Transverse colon (tissue), 4 donors: ENCODE measurements at regions not wholly inside any gene's neighbourhood (a gene's known extent, or its start where the extent isn't known, plus 50 kb on each side); places are given as distances from the start of the nearest gene placed in this dataset.

Experiments used
- DNase-seq: peaks from one replicate; pipeline ENCODE4 v3.0.0-alpha.2; 2019
- H3K27ac ChIP-seq, 4 donors: fragments of 200-600 bp; sonication (generic); 2 replicates each; pipeline ENCODE4 v1.5.1; 2016 to 2018; ENCODE audit warnings: inconsistent platforms in 4 of 4
- H3K27me3 ChIP-seq: fragments of 200-600 bp; sonication (generic); 2 replicates; pipeline ENCODE4 v1.5.1; 2017; ENCODE audit warnings: inconsistent platforms
- H3K36me3 ChIP-seq, 4 donors: fragments of 200-600 bp; sonication (generic); 2 replicates each; pipeline ENCODE4 v1.5.1; 2017 to 2019; ENCODE audit warnings: inconsistent platforms in 4 of 4
- H3K4me1 ChIP-seq, 4 donors: fragments of 200-600 bp; sonication (generic); 2 replicates each; pipeline ENCODE4 v1.5.1; 2017 to 2020; ENCODE audit warnings: inconsistent platforms in 4 of 4
- H3K4me3 ChIP-seq, 4 donors: fragments of 200-600 bp; sonication (generic); 1 replicate in 1 of 4; 2 replicates in 3 of 4; pipeline versions ENCODE4 v1.5.1 to v1.6.1; 2017 to 2019; ENCODE audit warnings: inconsistent platforms in 4 of 4
- H3K9me3 ChIP-seq, 2 donors: fragments of 200-600 bp; sonication (generic); 2 replicates each; pipeline ENCODE4 v1.5.1; 2017 to 2019; ENCODE audit warnings: inconsistent platforms in 2 of 2
- CTCF ChIP-seq, 5 experiments: fragments of 200-600 bp in 3 of 5; fragments of 450-650 bp in 2 of 5; sonication (generic) in 3 of 5; IDR thresholded peaks; 1 replicate in 2 of 5; 2 replicates in 3 of 5; pipeline ENCODE4 v1.5.1; 2016 to 2017; ENCODE audit warnings: antibody characterized with exemption in 5 of 5, inconsistent platforms in 3 of 5, mild to moderate bottlenecking in 2 of 5, moderate library complexity in 1 of 5
- EP300 ChIP-seq: sonication (generic); formaldehyde crosslinking; IDR thresholded peaks from one replicate; pipeline ENCODE4 v1.6.1; 2017; ENCODE audit warnings: antibody characterized with exemption, low read depth
- POLR2A ChIP-seq: fragments of 450-650 bp; IDR thresholded peaks from one replicate; pipeline ENCODE4 v1.6.1; 2016; ENCODE audit warnings: antibody characterized with exemption, mild to moderate bottlenecking, moderate library complexity
- POLR2AphosphoS5 ChIP-seq, 3 donors: sonication (generic); formaldehyde crosslinking; IDR thresholded peaks; one replicate each; pipeline ENCODE4 v1.6.1; 2016; ENCODE audit warnings: antibody characterized with exemption in 3 of 3
- WGBS, 2 donors: methylation state at CpG; one replicate each; pipeline ENCODE4 v1.1.5; 2018; ENCODE audit warnings: low coverage in 1 of 2; 5-methylcytosine and 5-hydroxymethylcytosine counted together
- in situ Hi-C, 4 donors: fragments of 200-750 bp; cut with MboI; loops; one replicate each; pipeline versions ENCODE4 v1.15.0 to v1.15.1; 2017; ENCODE audit warnings: low sequenced_read_pairs in 3 of 4, low pct_ligation_motif_present in 1 of 4, low pct_unique_long_range_greater_than_20kb in 1 of 4
- intact Hi-C: fragments of 100-400 bp; cut with DNase I; formaldehyde crosslinking; loops from one replicate; pipeline ENCODE4 v1.15.1; 2023; ENCODE audit warnings: low total_unique reads

GRCh38 chr9:31823365-31823764 is 561.1 kb upstream of the ACO1 start:
- in situ Hi-C loops (no loop called here), intact Hi-C loops (no loop called here)
- DNase-seq: no peak
- WGBS, 2 donors: 62 to 81% methylated on average over 2 of the region's 2 CpGs
- TF ChIP-seq EP300 (no peak), POLR2A (no peak), POLR2AphosphoS5 (IDR thresholded peaks at IDR 0.05) (no peak), CTCF (IDR thresholded peaks at IDR 0.05) (no peak)
- Histone ChIP-seq H3K27ac (no peak overlapping the region), H3K4me1 (no peaks in the 10 kb centered on the region), H3K4me3 (no peak overlapping the region), H3K27me3 (no peaks in the 10 kb centered on the region), H3K9me3 (no peaks in the 10 kb centered on the region), H3K36me3 (no peaks in the 10 kb centered on the region)

DNA sequence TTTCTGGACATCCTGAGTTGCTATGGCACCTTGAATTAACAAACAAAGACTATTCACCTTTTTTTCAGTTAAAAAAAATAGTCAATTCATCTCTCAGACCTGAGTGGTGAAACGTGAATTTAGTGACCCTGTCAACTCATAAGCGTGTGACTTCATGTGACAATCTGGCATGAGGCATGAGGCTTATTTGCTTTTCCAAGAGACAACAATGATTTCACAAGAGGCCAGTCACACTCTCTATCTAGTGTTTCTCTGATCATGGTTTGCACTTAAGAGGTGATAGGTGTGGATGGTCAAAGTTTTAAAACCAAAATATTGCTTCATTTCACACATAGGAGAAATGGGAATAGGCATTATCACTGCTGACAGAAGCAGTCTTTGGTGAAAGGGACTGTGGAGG is 559.6 kb upstream of the ACO1 start:
- TF ChIP-seq EP300 (no peak), POLR2A (no peak), POLR2AphosphoS5 (IDR thresholded peaks at IDR 0.05) (no peak), CTCF (IDR thresholded peaks at IDR 0.05) (no peak)
- no peaks in the 10 kb centered on the region for H3K36me3 ChIP-seq
- WGBS, 2 donors: 27 to 56% methylated on average over 2 of the region's 2 CpGs
- H3K27me3 ChIP-seq: no peaks in the 10 kb centered on the region
- no peak overlapping the region for H3K27ac ChIP-seq
- H3K9me3 ChIP-seq: no peaks in the 10 kb centered on the region
- no peak overlapping the region for H3K4me3 ChIP-seq
- intact Hi-C loops: no loop called here
- H3K4me1 ChIP-seq: no peaks in the 10 kb centered on the region
- DNase-seq: no peak
- in situ Hi-C loops: no loop called here

DNA sequence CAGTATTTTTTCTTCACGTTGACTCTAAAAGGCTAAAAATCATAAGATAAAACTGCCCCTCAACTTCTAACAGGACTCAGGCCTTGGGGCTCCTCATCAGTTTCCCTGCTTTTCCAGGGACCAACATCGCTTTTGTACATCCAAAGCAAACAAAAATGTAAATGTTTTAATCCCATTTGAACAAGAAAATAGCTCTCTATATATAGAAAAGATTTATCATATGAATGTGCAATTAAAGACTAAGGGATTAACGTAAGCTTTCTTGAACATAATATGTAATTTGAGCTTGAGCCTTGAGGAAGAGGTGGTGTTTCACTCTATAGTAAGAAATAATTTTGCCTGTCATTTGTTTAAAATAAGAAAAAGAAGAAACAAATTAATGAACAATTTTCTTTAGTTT is 547.2 kb upstream of the ACO1 start:
- no peaks in the 10 kb centered on the region for H3K36me3 ChIP-seq
- in situ Hi-C loops: no loop called here
- 75 to 93% methylated on average over 3 of the region's 3 CpGs for WGBS, 2 donors
- H3K4me1 ChIP-seq: no peaks in the 10 kb centered on the region
- no peak for TF ChIP-seq POLR2A
- no peak for TF ChIP-seq EP300
- TF ChIP-seq CTCF (IDR thresholded peaks at IDR 0.05): no peak
- no peak for TF ChIP-seq POLR2AphosphoS5 (IDR thresholded peaks at IDR 0.05)
- no peak overlapping the region for H3K27ac ChIP-seq
- H3K9me3 ChIP-seq: no peaks in the 10 kb centered on the region
- intact Hi-C loops: no loop called here
- no peak for DNase-seq
- H3K27me3 ChIP-seq: no peaks in the 10 kb centered on the region
- no peak overlapping the region for H3K4me3 ChIP-seq

DNA sequence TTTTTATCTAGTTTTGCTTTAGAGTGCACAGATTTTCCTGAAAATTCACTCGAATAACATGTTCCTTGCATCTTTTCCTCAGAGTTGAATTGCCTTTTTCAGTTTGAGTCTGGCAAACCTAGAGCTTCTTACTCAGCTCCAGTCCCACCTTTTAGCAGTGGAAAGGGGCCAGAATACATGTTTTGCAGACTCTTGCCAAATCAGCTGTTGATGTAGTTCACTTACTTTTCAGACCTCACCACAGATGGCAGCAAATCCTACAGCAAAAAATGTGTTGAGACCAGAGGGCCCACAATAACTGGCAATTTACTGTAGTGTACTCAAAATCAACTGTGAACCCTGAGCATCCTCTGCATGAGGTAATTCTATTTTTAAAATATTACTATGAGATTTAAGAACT is 545.2 kb upstream of the ACO1 start:
- H3K9me3 ChIP-seq: no peaks in the 10 kb centered on the region
- TF ChIP-seq CTCF (IDR thresholded peaks at IDR 0.05) (no peak), POLR2A (no peak), EP300 (no peak), POLR2AphosphoS5 (IDR thresholded peaks at IDR 0.05) (no peak)
- no peak overlapping the region for H3K27ac ChIP-seq
- in situ Hi-C loops: no loop called here
- no peak for DNase-seq
- WGBS, 2 donors: 81 to 89% methylated on average over 1 of the region's 1 CpG
- H3K36me3 ChIP-seq: no peaks in the 10 kb centered on the region
- H3K4me3 ChIP-seq: no peak overlapping the region
- no peaks in the 10 kb centered on the region for H3K4me1 ChIP-seq
- no peaks in the 10 kb centered on the region for H3K27me3 ChIP-seq
- intact Hi-C loops: no loop called here
